Panc1 (cell line): ENCODE measurements at regions not wholly inside any gene's neighbourhood (a gene's known extent, or its start where the extent isn't known, plus 50 kb on each side); places are given as distances from the start of the nearest gene placed in this dataset.

ENCODE experiments used
- ATAC-seq: fragments of 200-7000 bp; cut with Tn5 transposase; 2 replicates; pipeline ENCODE4 v1.9.1; 2020; ENCODE audit warnings: mild to moderate bottlenecking, moderate library complexity
- BruUV-seq: library from RNA; stranded (reverse); fragments of 400-500 nt; replicated peaks from 2 replicates; lab custom pipeline; 2021; lab: Mats Ljungman, UMichigan
- CTCF ChIA-PET: fragments of 300-600 bp; sonication (Branson Sonifier 250); formaldehyde crosslinking; loops from one replicate; lab custom pipeline; 2022; ENCODE audit warnings: antibody characterized with exemption; lab: Charles Lee
- POLR2A ChIA-PET: fragments of 300-600 bp; sonication (Branson Sonifier 250); formaldehyde crosslinking; loops from one replicate; lab custom pipeline; 2022; ENCODE audit warnings: antibody characterized with exemption; lab: Charles Lee
- DNase-seq: peaks from one replicate; pipeline ENCODE4 v3.0.0-alpha.2; 2010; ENCODE audit warnings: low read depth, low spot score
- H3K27ac ChIP-seq: 2 replicates; pipeline ENCODE4 v1.5.1; 2011; ENCODE audit warnings: mild to moderate bottlenecking, low read length, inconsistent platforms
- H3K27me3 ChIP-seq: fragments of 200-500 bp; sonication (Bioruptor generic); 2 replicates; pipeline ENCODE4 v1.6.0; 2014; ENCODE audit warnings: low read length, inconsistent platforms; ENCODE audit not compliant: control insufficient read depth, insufficient read depth
- H3K36me3 ChIP-seq: fragments of 200-500 bp; sonication (Bioruptor generic); 2 replicates; pipeline ENCODE4 v1.5.1; 2014; ENCODE audit warnings: inconsistent platforms, mild to moderate bottlenecking, low read length, moderate library complexity; ENCODE audit not compliant: control insufficient read depth, insufficient read depth
- H3K4me1 ChIP-seq: 2 replicates; pipeline ENCODE4 v1.5.1; 2011; ENCODE audit warnings: inconsistent platforms, mild to moderate bottlenecking, low read length, moderate library complexity; ENCODE audit not compliant: control insufficient read depth, insufficient read depth
- H3K4me3 ChIP-seq, 2 experiments: 2 replicates each; pipeline ENCODE4 v1.5.1; 2011 to 2012; ENCODE audit warnings: low read depth in 2 of 2, low read length in 2 of 2, mild to moderate bottlenecking in 2 of 2, inconsistent platforms in 1 of 2, moderate library complexity in 1 of 2
- H3K9me3 ChIP-seq: fragments of 200-500 bp; sonication (Bioruptor generic); 2 replicates; pipeline ENCODE4 v1.5.1; 2014; ENCODE audit warnings: low read depth, mild to moderate bottlenecking, inconsistent platforms, low read length, moderate library complexity; ENCODE audit not compliant: control insufficient read depth, insufficient read depth
- POLR2AphosphoS5 ChIP-seq: IDR thresholded peaks from 2 replicates; pipeline ENCODE4 v1.6.1; 2012; ENCODE audit warnings: mild to moderate bottlenecking, low read depth, low read length, moderate library complexity
- SIN3A ChIP-seq: IDR thresholded peaks from 2 replicates; pipeline ENCODE4 v1.6.1; 2012; ENCODE audit warnings: low read depth, mild to moderate bottlenecking, low read length, moderate library complexity, borderline replicate concordance; ENCODE audit not compliant: insufficient read depth
- TCF7L2 ChIP-seq: IDR thresholded peaks from 2 replicates; pipeline ENCODE4 v1.6.1; 2011; ENCODE audit warnings: mild to moderate bottlenecking, low read depth, low read length, inconsistent platforms
- in situ Hi-C: cut with HindIII; loops from 2 replicates; pipeline ENCODE4 v1.10.0; 2016; ENCODE audit warnings: low sequenced_read_pairs, low pct_unique_long_range_greater_than_20kb
- intact Hi-C: fragments of 100-400 bp; cut with micrococcal nuclease; formaldehyde crosslinking; loops from one replicate; pipeline ENCODE4 v1.10.0; 2022; ENCODE audit not compliant: unreplicated experiment
- TF ChIP-seq, protein P1 (sequence below), 2 experiments: IDR thresholded peaks; 2 replicates each; pipeline ENCODE4 v1.6.1; 2011 to 2012; ENCODE audit warnings: low read depth in 2 of 2, control low read depth in 1 of 2, low read length in 1 of 2, mild to moderate bottlenecking in 1 of 2, moderate library complexity in 1 of 2; ENCODE audit not compliant: insufficient read depth in 1 of 2
- TF ChIP-seq, protein P2 (sequence below): fragments of 450-650 bp; IDR thresholded peaks from 2 replicates; pipeline ENCODE4 v1.5.1; 2017; ENCODE audit warnings: mild to moderate bottlenecking

DNA sequence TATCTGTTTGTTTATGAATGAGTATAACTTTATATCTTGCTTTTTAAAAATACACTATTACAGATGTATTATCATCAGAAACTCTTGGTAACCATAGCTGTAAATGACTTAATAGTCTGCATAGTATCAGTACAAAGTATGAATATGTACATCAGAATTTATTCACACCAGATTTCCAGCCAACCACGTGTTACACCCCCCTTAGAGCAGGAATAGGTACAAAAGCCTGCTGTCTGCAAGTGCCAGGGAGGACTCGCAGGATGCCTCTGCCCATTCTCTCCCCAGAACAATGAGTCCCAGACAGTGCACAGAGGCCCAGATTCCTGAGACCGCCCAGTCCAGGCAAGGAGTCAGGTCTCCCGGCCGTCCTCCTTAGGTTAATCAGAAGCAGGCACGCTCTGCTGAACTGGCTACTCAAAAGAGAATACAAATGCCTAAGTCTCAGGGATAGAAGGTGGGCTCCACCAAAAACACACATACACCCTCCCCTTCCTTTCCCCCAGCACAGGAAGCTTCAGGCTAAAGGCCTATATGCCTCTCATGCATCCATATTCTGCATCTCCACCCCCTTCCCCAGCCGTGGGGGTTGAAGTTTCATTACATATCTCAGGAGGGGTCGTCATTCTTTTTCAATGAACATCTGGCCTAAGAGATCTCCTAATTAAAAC, 159.1 kb upstream of the CDH11 start:
- ChIA-PET POLR2A (no interaction called here), CTCF (no interaction called here)
- Histone ChIP-seq H3K4me3 (no peak overlapping the region), H3K36me3 (no peaks in the 10 kb centered on the region), H3K9me3 (no peaks in the 10 kb centered on the region), H3K27ac (no peak overlapping the region), H3K27me3 (no peaks in the 10 kb centered on the region), H3K4me1 (no peaks in the 10 kb centered on the region)
- BruUV-seq = no TSS peak
- DNase-seq = no peak
- no peak for ATAC-seq
- in situ Hi-C loops (no loop called here), intact Hi-C loops (no loop called here)
- TF ChIP-seq, protein P1, sequence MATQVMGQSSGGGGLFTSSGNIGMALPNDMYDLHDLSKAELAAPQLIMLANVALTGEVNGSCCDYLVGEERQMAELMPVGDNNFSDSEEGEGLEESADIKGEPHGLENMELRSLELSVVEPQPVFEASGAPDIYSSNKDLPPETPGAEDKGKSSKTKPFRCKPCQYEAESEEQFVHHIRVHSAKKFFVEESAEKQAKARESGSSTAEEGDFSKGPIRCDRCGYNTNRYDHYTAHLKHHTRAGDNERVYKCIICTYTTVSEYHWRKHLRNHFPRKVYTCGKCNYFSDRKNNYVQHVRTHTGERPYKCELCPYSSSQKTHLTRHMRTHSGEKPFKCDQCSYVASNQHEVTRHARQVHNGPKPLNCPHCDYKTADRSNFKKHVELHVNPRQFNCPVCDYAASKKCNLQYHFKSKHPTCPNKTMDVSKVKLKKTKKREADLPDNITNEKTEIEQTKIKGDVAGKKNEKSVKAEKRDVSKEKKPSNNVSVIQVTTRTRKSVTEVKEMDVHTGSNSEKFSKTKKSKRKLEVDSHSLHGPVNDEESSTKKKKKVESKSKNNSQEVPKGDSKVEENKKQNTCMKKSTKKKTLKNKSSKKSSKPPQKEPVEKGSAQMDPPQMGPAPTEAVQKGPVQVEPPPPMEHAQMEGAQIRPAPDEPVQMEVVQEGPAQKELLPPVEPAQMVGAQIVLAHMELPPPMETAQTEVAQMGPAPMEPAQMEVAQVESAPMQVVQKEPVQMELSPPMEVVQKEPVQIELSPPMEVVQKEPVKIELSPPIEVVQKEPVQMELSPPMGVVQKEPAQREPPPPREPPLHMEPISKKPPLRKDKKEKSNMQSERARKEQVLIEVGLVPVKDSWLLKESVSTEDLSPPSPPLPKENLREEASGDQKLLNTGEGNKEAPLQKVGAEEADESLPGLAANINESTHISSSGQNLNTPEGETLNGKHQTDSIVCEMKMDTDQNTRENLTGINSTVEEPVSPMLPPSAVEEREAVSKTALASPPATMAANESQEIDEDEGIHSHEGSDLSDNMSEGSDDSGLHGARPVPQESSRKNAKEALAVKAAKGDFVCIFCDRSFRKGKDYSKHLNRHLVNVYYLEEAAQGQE (IDR thresholded peaks at IDR 0.05; ENCODE audit: insufficient read depth in 1 of 2, low read depth in 2 of 2, low read length in 1 of 2) = no peak
- TF ChIP-seq, protein P2, sequence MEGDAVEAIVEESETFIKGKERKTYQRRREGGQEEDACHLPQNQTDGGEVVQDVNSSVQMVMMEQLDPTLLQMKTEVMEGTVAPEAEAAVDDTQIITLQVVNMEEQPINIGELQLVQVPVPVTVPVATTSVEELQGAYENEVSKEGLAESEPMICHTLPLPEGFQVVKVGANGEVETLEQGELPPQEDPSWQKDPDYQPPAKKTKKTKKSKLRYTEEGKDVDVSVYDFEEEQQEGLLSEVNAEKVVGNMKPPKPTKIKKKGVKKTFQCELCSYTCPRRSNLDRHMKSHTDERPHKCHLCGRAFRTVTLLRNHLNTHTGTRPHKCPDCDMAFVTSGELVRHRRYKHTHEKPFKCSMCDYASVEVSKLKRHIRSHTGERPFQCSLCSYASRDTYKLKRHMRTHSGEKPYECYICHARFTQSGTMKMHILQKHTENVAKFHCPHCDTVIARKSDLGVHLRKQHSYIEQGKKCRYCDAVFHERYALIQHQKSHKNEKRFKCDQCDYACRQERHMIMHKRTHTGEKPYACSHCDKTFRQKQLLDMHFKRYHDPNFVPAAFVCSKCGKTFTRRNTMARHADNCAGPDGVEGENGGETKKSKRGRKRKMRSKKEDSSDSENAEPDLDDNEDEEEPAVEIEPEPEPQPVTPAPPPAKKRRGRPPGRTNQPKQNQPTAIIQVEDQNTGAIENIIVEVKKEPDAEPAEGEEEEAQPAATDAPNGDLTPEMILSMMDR = no peak
- TF ChIP-seq POLR2AphosphoS5 (no peak), SIN3A (no peak), TCF7L2 (no peak)

DNA sequence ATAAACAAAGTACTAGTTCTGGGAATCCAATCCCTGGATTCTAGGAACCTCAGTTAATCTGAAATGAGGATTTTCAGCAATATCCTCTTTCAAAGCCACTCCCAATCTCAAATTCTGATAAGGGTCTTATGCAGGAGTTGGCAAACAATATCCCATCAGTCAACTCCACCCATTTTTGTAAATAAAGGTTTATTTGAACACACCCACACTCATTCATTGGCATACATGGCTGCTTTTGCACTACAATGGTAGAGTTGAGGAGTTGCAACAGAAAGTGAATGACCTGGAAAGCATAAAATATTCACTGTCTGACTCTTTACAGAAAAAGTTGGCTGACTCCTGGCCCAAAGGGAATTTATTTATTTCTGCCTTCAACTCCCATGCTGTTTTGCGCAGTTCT, 157.7 kb upstream of the CDH11 start:
- Histone ChIP-seq H3K36me3 (no peaks in the 10 kb centered on the region), H3K27ac (no peak overlapping the region), H3K4me3 (no peak overlapping the region), H3K27me3 (no peaks in the 10 kb centered on the region), H3K4me1 (no peaks in the 10 kb centered on the region), H3K9me3 (no peaks in the 10 kb centered on the region)
- ATAC-seq = no peak
- no peak for TF ChIP-seq SIN3A
- TF ChIP-seq POLR2AphosphoS5 = no peak
- TF ChIP-seq, protein P1 (IDR thresholded peaks at IDR 0.05; ENCODE audit: insufficient read depth in 1 of 2, low read depth in 2 of 2, low read length in 1 of 2) = no peak
- TF ChIP-seq, protein P2 = no peak
- no peak for TF ChIP-seq TCF7L2
- no TSS peak for BruUV-seq
- ChIA-PET CTCF (no interaction called here), POLR2A (no interaction called here)
- in situ Hi-C loops = no loop called here
- intact Hi-C loops = no loop called here
- DNase-seq = no peak
